ENCODE measurements at regions not wholly inside any gene's neighbourhood (a gene's known extent, or its start where the extent isn't known, plus 50 kb on each side); places are given as distances from the start of the nearest gene placed in this dataset.

- no peak overlapping the region for H2AFZ ChIP-seq (ENCODE audit: low read depth, low read length, poor library complexity, severe bottlenecking)
- DNase-seq (ENCODE audit: low read depth, low spot score) (no peak), ATAC-seq (no peak)
- no TSS peak for BruUV-seq (replicated peaks)
- no peak overlapping the region for H3K4me3 ChIP-seq (replicated peaks in 1 of 2; ENCODE audit: low read depth in 1 of 2, low read length in 2 of 2)
- no peaks in the 10 kb centered on the region for H3K9me2 ChIP-seq (ENCODE audit: insufficient read depth)
- no peaks in the 10 kb centered on the region for H3K36me3 ChIP-seq (ENCODE audit: control insufficient read depth in 1 of 2, insufficient read depth in 2 of 2, low read length in 2 of 2)
- ChIA-PET POLR2A (no interaction called here), RAD21 (ENCODE audit: low non-redundant PET in 1 of 2, low total read pairs in 2 of 2, uncharacterized antibody in 2 of 2, unreplicated experiment in 2 of 2) (no interaction called here), CTCF (no interaction called here)
- H3K9me3 ChIP-seq (ENCODE audit: control insufficient read depth in 1 of 2, insufficient read depth in 1 of 2, low read depth in 1 of 2, low read length in 2 of 2) = no peaks in the 10 kb centered on the region; a peak in 1 of 4 replicates
- TF ChIP-seq CTCF (IDR thresholded peaks at IDR 0.05 in 2 of 3, conservative IDR thresholded peaks at IDR 0.05 in 1 of 3; ENCODE audit: borderline replicate concordance in 1 of 3, insufficient read depth in 1 of 3, low read depth in 2 of 3, low read length in 2 of 3) = no peak
- TF ChIP-seq ELF1 (IDR thresholded peaks at IDR 0.05; ENCODE audit: borderline replicate concordance, low read depth) = no peak
- no peak for TF ChIP-seq FOSL1 (IDR thresholded peaks at IDR 0.05; ENCODE audit: low read depth)
- TF ChIP-seq YY1 (IDR thresholded peaks at IDR 0.05; ENCODE audit: extremely low read depth, insufficient replicate concordance, low read depth, low read length) = no peak
- TF ChIP-seq POLR2AphosphoS5 (IDR thresholded peaks at IDR 0.05; ENCODE audit: low read depth, low read length) = no peak
- no peak for TF ChIP-seq ZBTB33 (IDR thresholded peaks at IDR 0.05; ENCODE audit: extremely low read depth, insufficient replicate concordance, low read length)
- TF ChIP-seq SRF (IDR thresholded peaks at IDR 0.05; ENCODE audit: low read depth) = no peak
- no peak for TF ChIP-seq RAD21 (IDR thresholded peaks at IDR 0.05; ENCODE audit: low read depth)
- TF ChIP-seq SP1 (IDR thresholded peaks at IDR 0.05; ENCODE audit: low read depth) = no peak
- no peak for TF ChIP-seq CEBPB (IDR thresholded peaks at IDR 0.05; ENCODE audit: low read depth)
- no peak for TF ChIP-seq SIN3A (IDR thresholded peaks at IDR 0.05; ENCODE audit: low read depth)
- TF ChIP-seq EZH2phosphoT487 (IDR thresholded peaks at IDR 0.05; ENCODE audit: borderline replicate concordance) = no peak
- TF ChIP-seq POLR2A (IDR thresholded peaks at IDR 0.05; ENCODE audit: borderline replicate concordance, extremely low read depth, insufficient read depth, insufficient read length) = no peak
- H3K9ac ChIP-seq (ENCODE audit: low read length) = no peak overlapping the region
- H3K4me2 ChIP-seq (ENCODE audit: low read length) = no peak overlapping the region
- no peak overlapping the region for H3K27ac ChIP-seq (ENCODE audit: low read depth, low read length)
- no peaks in the 10 kb centered on the region for H4K20me1 ChIP-seq (ENCODE audit: insufficient read depth)
- intact Hi-C loops (cut with micrococcal nuclease) = no loop called here
- no peaks in the 10 kb centered on the region for H3K27me3 ChIP-seq (ENCODE audit: insufficient read depth, low read length)
- H3K4me1 ChIP-seq (ENCODE audit: control insufficient read depth in 1 of 2, insufficient read depth in 2 of 2, low read length in 2 of 2) = no peaks in the 10 kb centered on the region
- no peaks in the 10 kb centered on the region for H3K79me2 ChIP-seq (ENCODE audit: insufficient read depth, low read length)
These were observed 151.7 kb downstream of the FASLG start for GRCh38 chr1:172810480-172811175.
